ENCODE measurements at regions not wholly inside any gene's neighbourhood (a gene's known extent, or its start where the extent isn't known, plus 50 kb on each side); places are given as distances from the start of the nearest gene placed in this dataset.

- H2AK5ac ChIP-seq (ENCODE audit: low read depth, low read length) = no peak overlapping the region
- H3K4me3 ChIP-seq (ENCODE audit: insufficient read depth, low read depth, low read length) = no peak overlapping the region
- dilution Hi-C loops (cut with HindIII; ENCODE audit: low sequenced_read_pairs, unreplicated experiment) = no loop called here
- no peaks in the 10 kb centered on the region for H3K4me1 ChIP-seq (ENCODE audit: control insufficient read depth, insufficient read depth, low read length)
- H2AFZ ChIP-seq (replicated peaks; ENCODE audit: low read length, poor library complexity) = peak overlapping the region; percentile 18
- no peaks in the 10 kb centered on the region for H3K79me1 ChIP-seq (ENCODE audit: low read depth in 1 of 2, low read length in 2 of 2)
- peaks cover 86% of the 10 kb centered on the region for H3K9me3 ChIP-seq (ENCODE audit: control insufficient read depth, insufficient read depth, low read length)
- H4K20me1 ChIP-seq (ENCODE audit: insufficient read depth, low read length) = no peaks in the 10 kb centered on the region
- no peaks in the 10 kb centered on the region for H3K27me3 ChIP-seq (ENCODE audit: control insufficient read depth, insufficient read depth, low read length)
- WGBS, 2 experiments (ENCODE audit: extremely low coverage in 2 of 2, insufficient read length in 1 of 2) = 78% methylated on average over 12 of the region's 18 CpGs; no CpG with 5 or more reads in 1 of the 2 experiments
- BruUV-seq (replicated peaks) = no TSS peak
- H4K8ac ChIP-seq (ENCODE audit: low read depth in 2 of 2, low read length in 2 of 2) = no peak overlapping the region
- DNase-seq (no peak), ATAC-seq (ENCODE audit: low read depth) (no peak)
- H2BK5ac ChIP-seq (ENCODE audit: low read depth, low read length, poor library complexity, severe bottlenecking) = no peak overlapping the region
- H4K5ac ChIP-seq (ENCODE audit: low read depth, low read length) = no peak overlapping the region
- H3K18ac ChIP-seq (ENCODE audit: low read depth, low read length) = no peak overlapping the region
- no peak overlapping the region for H3K23ac ChIP-seq (ENCODE audit: low read depth, low read length)
- no peak overlapping the region for H4K91ac ChIP-seq (ENCODE audit: insufficient read depth, low read depth, low read length)
- TF ChIP-seq MAFK (IDR thresholded peaks at IDR 0.05; ENCODE audit: low read depth, low read length) (no peak), POLR2A (IDR thresholded peaks at IDR 0.05; ENCODE audit: low read depth, low read length) (no peak), USF2 (IDR thresholded peaks at IDR 0.05; ENCODE audit: low read depth, low read length) (no peak), CTCF (conservative IDR thresholded peaks at IDR 0.05; ENCODE audit: low read depth, low read length) (no peak), RCOR1 (IDR thresholded peaks at IDR 0.05; ENCODE audit: insufficient replicate concordance, low read length) (no peak), RAD21 (IDR thresholded peaks at IDR 0.05; ENCODE audit: low read length) (no peak), ELK1 (IDR thresholded peaks at IDR 0.05; ENCODE audit: borderline replicate concordance, low read depth, low read length) (no peak), MAZ (IDR thresholded peaks at IDR 0.05; ENCODE audit: borderline replicate concordance, low read depth, low read length) (no peak), SMC3 (IDR thresholded peaks at IDR 0.05; ENCODE audit: low read depth, low read length) (no peak), BHLHE40 (IDR thresholded peaks at IDR 0.05; ENCODE audit: low read depth, low read length) (no peak), FOS (IDR thresholded peaks at IDR 0.05; ENCODE audit: low read depth, low read length) (no peak), CHD1 (IDR thresholded peaks at IDR 0.05; ENCODE audit: low read depth, low read length) (no peak), MXI1 (IDR thresholded peaks at IDR 0.05; ENCODE audit: borderline replicate concordance, low read depth, low read length) (no peak), CEBPB (IDR thresholded peaks at IDR 0.05; ENCODE audit: low read depth, low read length) (no peak), NFE2L2 (IDR thresholded peaks at IDR 0.05; ENCODE audit: low read depth, low read length) (no peak), RFX5 (IDR thresholded peaks at IDR 0.05; ENCODE audit: low read depth, low read length) (no peak)
- no peak overlapping the region for H3K56ac ChIP-seq (ENCODE audit: extremely low read depth, insufficient read depth, low read length)
- in situ Hi-C loops (cut with MboI; ENCODE audit: low sequenced_read_pairs) = no loop called here
- H2BK20ac ChIP-seq (ENCODE audit: low read depth, low read length) = no peak overlapping the region
- H3K9me1 ChIP-seq (ENCODE audit: insufficient read depth, low read length) = no peaks in the 10 kb centered on the region
- CTCF ChIA-PET = no interaction called here
- H3K36me3 ChIP-seq (ENCODE audit: control insufficient read depth, insufficient read depth, low read length) = no peaks in the 10 kb centered on the region
- no peak overlapping the region for H3K27ac ChIP-seq (ENCODE audit: insufficient read depth, low read length)
- no peak overlapping the region for H2AK9ac ChIP-seq (replicated peaks; ENCODE audit: low read depth, low read length, poor library complexity)
- H2BK120ac ChIP-seq (ENCODE audit: low read depth, low read length) = no peak overlapping the region
- no peak overlapping the region for H3K14ac ChIP-seq (replicated peaks; ENCODE audit: low read depth, low read length)
- no peak overlapping the region for H3K9ac ChIP-seq (ENCODE audit: low read depth, low read length)
- H3K4ac ChIP-seq (ENCODE audit: low read depth, low read length) = no peak overlapping the region
- no peak overlapping the region for H3K4me2 ChIP-seq (ENCODE audit: low read depth, low read length)
- intact Hi-C loops (cut with micrococcal nuclease) = no loop called here
- POLR2A ChIA-PET (ENCODE audit: unreplicated experiment) = no interaction called here
- H2BK15ac ChIP-seq (ENCODE audit: low read depth, low read length) = no peak overlapping the region
Observed at GRCh38 chr15:20348900-20349773, 192.5 kb downstream of the GOLGA6L6 start.
